ENCODE measurements at regions not wholly inside any gene's neighbourhood (a gene's known extent, or its start where the extent isn't known, plus 50 kb on each side); places are given as distances from the start of the nearest gene placed in this dataset.

GRCh38 chr21:20642681-20643080 is 355.5 kb upstream of the NCAM2 start:
- no peaks in the 10 kb centered on the region for H3K27me3 ChIP-seq (replicated peaks; ENCODE audit: insufficient read depth)
- H3K27ac ChIP-seq = no peak overlapping the region
- H3K4me1 ChIP-seq (ENCODE audit: control insufficient read depth in 1 of 2, low read depth in 2 of 2) = no peaks in the 10 kb centered on the region
- no peak for TF ChIP-seq CTCF (IDR thresholded peaks at IDR 0.05)
- DNase-seq (ENCODE audit: low spot score) (no peak), ATAC-seq (ENCODE audit: insufficient number of reproducible peaks, low FRiP score, low read depth) (no peak)
- H3K9me3 ChIP-seq = no peaks in the 10 kb centered on the region
- no peak overlapping the region for H3K4me3 ChIP-seq
- no peaks in the 10 kb centered on the region for H3K36me3 ChIP-seq

- no peak for DNase-seq (ENCODE audit: low spot score)
- Histone ChIP-seq H3K36me3 (no peaks in the 10 kb centered on the region), H3K9me3 (no peaks in the 10 kb centered on the region), H3K4me3 (no peak overlapping the region), H3K27ac (no peak overlapping the region), H3K4me1 (ENCODE audit: control insufficient read depth in 1 of 2, low read depth in 2 of 2) (no peaks in the 10 kb centered on the region), H3K27me3 (replicated peaks; ENCODE audit: insufficient read depth) (no peaks in the 10 kb centered on the region)
- no peak for TF ChIP-seq CTCF (IDR thresholded peaks at IDR 0.05)
- ATAC-seq (ENCODE audit: insufficient number of reproducible peaks, low FRiP score, low read depth) = no peak
These were observed 353.7 kb upstream of the NCAM2 start for GRCh38 chr21:20644552-20644951.

DNA sequence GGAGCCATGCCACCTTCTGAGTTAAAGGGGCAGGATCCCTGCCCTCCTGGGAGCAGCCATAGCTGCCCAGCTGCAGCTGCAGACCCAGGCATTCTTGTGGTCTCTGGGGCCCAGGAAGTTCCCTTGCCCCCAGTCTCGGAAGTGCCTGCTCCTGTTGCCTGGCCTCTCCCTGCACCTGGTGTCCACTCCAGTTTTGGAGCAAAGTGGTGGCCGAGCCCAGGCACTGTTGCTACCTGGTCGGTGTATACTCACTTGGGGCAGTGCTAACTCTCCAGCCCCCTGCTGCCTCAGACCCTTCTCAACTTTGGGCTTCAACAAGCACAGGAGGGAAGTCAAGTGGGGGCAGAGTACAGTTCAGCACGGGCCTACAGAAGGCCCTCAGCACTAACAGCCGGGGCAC is 352.9 kb upstream of the NCAM2 start:
- no peaks in the 10 kb centered on the region for H3K27me3 ChIP-seq (replicated peaks; ENCODE audit: insufficient read depth)
- H3K36me3 ChIP-seq = no peaks in the 10 kb centered on the region
- no peak overlapping the region for H3K4me3 ChIP-seq
- no peak overlapping the region for H3K27ac ChIP-seq
- no peak for ATAC-seq (ENCODE audit: insufficient number of reproducible peaks, low FRiP score, low read depth)
- no peaks in the 10 kb centered on the region for H3K4me1 ChIP-seq (ENCODE audit: control insufficient read depth in 1 of 2, low read depth in 2 of 2)
- DNase-seq (ENCODE audit: low spot score) = no peak
- no peak for TF ChIP-seq CTCF (IDR thresholded peaks at IDR 0.05)
- no peaks in the 10 kb centered on the region for H3K9me3 ChIP-seq

DNA sequence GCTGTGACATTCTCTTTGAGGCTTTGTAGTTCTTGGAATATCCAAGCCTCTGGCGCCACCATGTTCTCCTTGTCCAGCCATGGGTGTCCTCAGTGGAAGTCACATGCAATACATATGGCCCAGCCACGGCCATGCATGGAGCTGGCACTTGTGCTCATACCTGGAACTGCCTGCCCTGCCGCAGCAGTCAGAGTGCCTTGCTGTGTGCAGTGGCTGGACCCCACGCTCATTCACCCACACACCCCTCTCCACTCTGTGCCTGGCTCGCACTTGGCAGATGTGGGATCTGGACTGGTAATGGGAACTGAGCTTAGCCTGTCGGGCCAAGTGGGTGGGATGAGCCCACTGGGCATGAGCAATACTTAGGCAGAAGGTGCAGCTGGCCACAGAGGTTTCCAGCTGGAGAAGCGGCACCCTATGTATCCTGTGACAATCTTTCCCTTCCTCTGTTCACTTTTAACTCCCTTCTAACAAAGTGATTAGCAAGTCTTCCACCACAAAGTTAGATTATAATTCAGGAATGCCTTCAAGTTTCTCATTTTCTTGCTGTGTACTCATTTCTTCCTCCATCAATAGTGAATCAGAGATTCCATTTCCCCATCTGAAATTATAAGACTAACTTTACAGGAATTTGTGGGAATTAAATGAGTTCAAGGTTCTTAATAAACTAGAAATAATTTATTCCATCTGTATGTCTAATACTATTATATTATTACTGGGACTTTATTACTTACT is 351.6 kb upstream of the NCAM2 start:
- Histone ChIP-seq H3K36me3 (no peaks in the 10 kb centered on the region), H3K4me1 (ENCODE audit: control insufficient read depth in 1 of 2, low read depth in 2 of 2) (no peaks in the 10 kb centered on the region), H3K9me3 (no peaks in the 10 kb centered on the region), H3K4me3 (no peak overlapping the region), H3K27me3 (replicated peaks; ENCODE audit: insufficient read depth) (no peaks in the 10 kb centered on the region), H3K27ac (no peak overlapping the region)
- DNase-seq (ENCODE audit: low spot score) = no peak
- no peak for ATAC-seq (ENCODE audit: insufficient number of reproducible peaks, low FRiP score, low read depth)
- no peak for TF ChIP-seq CTCF (IDR thresholded peaks at IDR 0.05)

DNA sequence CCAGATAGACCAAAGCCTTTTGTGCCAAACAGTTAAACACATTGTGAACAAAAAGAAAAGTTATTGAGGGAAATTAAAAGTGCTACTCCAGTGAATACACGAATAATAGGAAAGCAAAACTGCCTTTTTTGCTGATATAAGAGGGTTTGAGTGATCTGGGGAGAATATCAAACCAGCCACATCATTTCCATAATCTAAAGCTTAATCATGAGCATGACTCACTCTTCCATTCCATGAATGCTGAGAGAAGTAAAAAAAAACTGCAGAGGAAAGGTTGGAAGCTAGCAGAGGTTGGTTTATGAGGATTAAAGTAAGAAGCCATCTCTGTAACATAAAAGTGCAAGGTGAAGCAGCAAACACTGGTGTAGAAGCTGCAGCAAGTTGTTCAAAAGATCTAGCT is 350.6 kb upstream of the NCAM2 start:
- no peaks in the 10 kb centered on the region for H3K9me3 ChIP-seq
- no peaks in the 10 kb centered on the region for H3K27me3 ChIP-seq (replicated peaks; ENCODE audit: insufficient read depth)
- no peak overlapping the region for H3K27ac ChIP-seq
- no peak overlapping the region for H3K4me3 ChIP-seq
- ATAC-seq (ENCODE audit: insufficient number of reproducible peaks, low FRiP score, low read depth) = no peak
- no peak for DNase-seq (ENCODE audit: low spot score)
- H3K4me1 ChIP-seq (ENCODE audit: control insufficient read depth in 1 of 2, low read depth in 2 of 2) = no peaks in the 10 kb centered on the region
- TF ChIP-seq CTCF (IDR thresholded peaks at IDR 0.05) = no peak
- no peaks in the 10 kb centered on the region for H3K36me3 ChIP-seq
